GM18867 (cell line): ENCODE measurements at regions not wholly inside any gene's neighbourhood (a gene's known extent, or its start where the extent isn't known, plus 50 kb on each side); places are given as distances from the start of the nearest gene placed in this dataset.

Source experiments
- ATAC-seq: cut with Tn5 transposase; IDR thresholded peaks from one replicate; pipeline ENCODE4 v1.9.1; 2021; ENCODE audit warnings: mild to moderate bottlenecking, moderate library complexity; ENCODE audit not compliant: unreplicated experiment

DNA sequence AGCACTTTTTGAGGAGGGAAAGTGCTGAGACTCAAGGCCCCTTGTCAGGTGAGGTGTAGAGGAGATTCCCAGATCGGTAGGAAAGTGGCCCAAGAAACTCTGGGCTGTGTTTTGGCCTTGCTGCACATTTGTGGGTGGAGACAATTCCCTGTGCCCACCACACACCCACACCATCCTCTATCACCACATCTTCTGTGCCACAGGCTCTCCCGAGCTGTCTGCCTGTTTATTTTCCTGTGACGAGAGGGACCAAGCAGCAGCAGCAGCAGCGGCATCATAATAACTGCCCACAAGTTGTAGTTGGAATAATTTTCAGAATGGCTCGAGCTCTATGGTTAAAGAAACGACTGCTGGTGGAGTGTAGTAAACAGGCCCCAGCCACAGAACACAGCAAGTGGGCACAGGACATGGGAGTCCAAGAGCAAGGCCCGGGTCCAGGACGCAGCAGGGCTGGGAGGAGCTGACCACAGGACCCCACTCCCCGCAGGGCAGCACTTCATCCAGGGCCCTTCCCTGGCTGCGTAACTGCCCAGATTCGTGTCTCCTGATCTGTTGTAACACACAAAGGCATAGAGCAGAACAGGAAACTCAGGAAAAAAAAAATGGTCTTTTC is 55.6 kb upstream of the BCL2L14 start:
- no peak for ATAC-seq

DNA sequence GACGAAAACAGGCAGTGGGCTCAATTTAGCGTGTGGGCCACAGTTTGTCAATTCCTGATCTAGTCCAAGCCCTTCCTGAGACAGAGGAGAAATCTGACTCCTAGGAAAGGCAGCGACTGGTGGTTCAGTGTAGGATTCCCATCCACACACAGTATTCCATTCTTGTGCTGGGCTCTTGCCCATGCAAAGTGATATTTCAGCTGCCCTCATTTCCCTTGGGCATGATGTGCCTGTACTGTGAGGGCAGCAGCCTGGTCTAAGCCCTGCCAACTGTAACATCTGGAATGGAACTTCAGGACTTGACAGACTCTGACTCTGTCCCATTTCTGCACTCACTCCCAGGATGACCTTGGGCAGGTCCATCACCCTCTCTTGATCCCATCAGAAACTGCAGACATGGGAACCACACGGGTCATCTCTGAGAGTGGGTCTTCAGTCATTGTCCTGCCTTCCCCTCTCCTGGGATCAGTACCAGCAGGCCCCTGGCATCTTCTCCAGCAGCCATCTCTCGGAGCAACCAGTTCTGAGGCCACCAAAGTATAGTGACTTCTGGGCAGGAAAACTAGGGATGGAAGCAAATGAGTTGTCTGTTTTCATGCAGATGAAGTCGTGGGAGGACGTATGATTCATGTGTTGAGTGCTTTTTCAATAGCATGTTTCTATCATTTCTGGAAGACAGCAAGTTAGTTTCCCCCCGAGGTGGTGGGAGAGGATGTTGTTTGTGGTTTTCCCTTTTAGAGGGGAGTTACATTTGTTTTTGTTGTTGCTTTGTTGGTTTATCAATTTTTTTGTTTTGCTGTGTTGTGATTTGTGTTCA is 54.2 kb upstream of the BCL2L14 start:
- ATAC-seq, result no peak

DNA sequence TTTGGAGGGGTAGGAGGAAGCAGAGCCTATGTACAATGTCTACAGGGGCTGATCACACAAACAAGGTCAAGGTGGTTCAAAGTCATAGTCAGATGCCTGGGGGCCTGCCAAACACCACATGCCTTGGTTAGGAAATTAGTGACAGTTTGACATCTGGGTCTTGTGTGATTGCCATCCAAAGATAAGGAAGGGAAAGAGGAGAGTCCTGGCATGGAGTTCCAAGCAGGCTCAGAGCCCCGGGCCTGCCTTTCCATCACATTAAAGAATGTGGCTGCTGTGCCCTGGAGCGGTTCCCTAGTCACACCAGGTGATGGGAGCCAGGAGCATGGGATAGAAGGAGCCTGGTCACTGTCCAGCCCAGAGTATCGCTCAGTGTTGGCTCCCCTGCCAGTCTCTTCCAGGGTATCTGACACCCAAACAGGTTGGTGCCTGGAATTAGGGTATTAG is 53.6 kb upstream of the BCL2L14 start:
- ATAC-seq, result no peak

DNA sequence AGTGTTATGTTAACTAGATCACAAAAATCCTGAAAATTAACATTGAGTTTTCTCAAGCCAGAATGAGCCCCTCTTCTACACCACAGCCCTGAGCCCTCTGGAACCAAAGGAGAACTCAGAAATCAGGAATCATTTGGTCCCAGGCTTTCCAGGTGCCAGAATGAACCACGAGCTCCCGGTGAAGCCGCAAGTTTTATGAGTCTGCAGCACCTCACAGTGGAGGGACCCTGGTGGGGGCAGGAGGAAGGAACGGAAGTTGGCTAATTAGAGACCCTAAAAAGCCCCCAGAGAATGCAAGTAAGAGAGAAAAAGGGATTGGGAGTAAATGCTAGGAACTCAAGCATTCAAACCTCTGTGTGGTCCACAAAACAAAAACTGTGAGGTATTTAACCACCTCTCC is 52.9 kb upstream of the BCL2L14 start:
- ATAC-seq, result no peak

DNA sequence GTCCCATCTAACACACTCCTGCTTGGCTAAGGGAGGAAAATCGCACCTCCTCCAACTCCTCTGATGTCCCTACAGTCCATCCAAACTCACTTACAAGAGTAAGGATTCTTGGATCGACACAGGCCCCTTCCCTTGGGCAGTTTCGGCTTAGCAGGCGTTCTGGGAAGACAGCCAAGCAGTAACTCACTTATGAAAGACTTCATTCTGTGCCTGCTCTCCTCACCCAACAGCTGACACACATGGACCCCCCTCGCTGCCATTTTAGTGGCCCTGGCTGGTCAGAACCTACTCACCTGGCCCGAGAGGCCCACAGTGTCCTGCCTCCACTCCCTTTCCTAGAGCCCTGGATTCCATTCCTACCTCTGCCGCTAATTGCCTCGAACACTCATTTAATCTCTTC is 52.3 kb upstream of the BCL2L14 start:
- no peak for ATAC-seq

DNA sequence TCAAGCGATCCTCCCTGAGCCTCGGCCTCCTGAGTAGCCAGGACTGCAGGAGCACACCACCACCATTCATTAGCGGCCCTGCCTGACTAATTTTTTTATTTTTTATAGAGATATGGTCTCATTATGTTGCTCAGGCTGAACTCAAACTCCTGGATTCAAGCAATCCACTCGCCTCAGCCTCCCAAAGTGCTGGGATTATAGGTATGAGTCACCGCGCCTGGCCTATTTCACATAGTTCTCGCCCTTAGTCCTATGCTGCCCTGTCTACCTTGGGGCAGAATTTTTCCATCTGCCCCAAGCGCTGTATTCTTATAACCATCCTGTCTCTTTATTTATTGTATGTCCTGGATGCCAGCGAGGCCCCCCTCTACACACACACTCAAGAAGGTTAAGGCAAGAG is 50.9 kb upstream of the BCL2L14 start:
- no peak for ATAC-seq

DNA sequence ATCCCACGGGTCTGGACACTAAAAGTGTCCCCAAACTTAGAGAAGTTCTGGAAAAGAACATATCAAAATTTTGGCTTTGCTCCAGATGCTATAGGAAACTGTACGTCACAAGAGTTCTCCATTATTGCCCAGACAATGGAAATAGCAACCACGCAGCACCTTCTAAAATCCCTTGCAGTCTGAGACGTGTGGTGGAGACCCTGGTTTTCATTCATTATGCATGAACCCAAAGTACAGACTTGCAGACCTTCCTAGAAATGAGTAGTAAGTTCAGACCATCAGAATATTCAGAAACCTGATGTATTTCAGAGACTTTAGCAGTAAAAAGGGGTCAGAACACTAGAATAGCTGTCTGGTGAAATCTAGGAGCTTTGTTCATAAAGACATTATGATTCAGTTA is 50.0 kb upstream of the BCL2L14 start:
- no peak for ATAC-seq
